Mammary epithelial cell (primary cell): ENCODE measurements at regions not wholly inside any gene's neighbourhood (a gene's known extent, or its start where the extent isn't known, plus 50 kb on each side); places are given as distances from the start of the nearest gene placed in this dataset.

Source experiments
- EZH2 ChIP-seq: IDR thresholded peaks from 2 replicates; pipeline ENCODE4 v1.6.1; 2012; ENCODE audit warnings: low read length, inconsistent platforms, borderline replicate concordance
- TF ChIP-seq, protein P1 (sequence below), 2 donors: IDR thresholded peaks in 1 of 2; conservative IDR thresholded peaks in 1 of 2; 2 replicates each; pipeline ENCODE4 v1.5.1; 2011 to 2012; ENCODE audit warnings: inconsistent platforms in 2 of 2, low read length in 2 of 2, mild to moderate bottlenecking in 2 of 2, control low read depth in 1 of 2, low read depth in 1 of 2; ENCODE audit not compliant: insufficient read depth in 1 of 2; ENCODE audit errors: extremely low read depth in 1 of 2

GRCh38 chr15:98268163-98268562 is 307.7 kb downstream of the ARRDC4 start:
- TF ChIP-seq, protein P1, sequence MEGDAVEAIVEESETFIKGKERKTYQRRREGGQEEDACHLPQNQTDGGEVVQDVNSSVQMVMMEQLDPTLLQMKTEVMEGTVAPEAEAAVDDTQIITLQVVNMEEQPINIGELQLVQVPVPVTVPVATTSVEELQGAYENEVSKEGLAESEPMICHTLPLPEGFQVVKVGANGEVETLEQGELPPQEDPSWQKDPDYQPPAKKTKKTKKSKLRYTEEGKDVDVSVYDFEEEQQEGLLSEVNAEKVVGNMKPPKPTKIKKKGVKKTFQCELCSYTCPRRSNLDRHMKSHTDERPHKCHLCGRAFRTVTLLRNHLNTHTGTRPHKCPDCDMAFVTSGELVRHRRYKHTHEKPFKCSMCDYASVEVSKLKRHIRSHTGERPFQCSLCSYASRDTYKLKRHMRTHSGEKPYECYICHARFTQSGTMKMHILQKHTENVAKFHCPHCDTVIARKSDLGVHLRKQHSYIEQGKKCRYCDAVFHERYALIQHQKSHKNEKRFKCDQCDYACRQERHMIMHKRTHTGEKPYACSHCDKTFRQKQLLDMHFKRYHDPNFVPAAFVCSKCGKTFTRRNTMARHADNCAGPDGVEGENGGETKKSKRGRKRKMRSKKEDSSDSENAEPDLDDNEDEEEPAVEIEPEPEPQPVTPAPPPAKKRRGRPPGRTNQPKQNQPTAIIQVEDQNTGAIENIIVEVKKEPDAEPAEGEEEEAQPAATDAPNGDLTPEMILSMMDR (conservative IDR thresholded peaks at IDR 0.05 in 1 of 2, IDR thresholded peaks at IDR 0.05 in 1 of 2; ENCODE audit: extremely low read depth in 1 of 2, insufficient read depth in 1 of 2, low read depth in 1 of 2, low read length in 2 of 2), result no peak
- TF ChIP-seq EZH2, result no peak
